Keratinocyte (primary cell): ENCODE measurements at regions not wholly inside any gene's neighbourhood (a gene's known extent, or its start where the extent isn't known, plus 50 kb on each side); places are given as distances from the start of the nearest gene placed in this dataset.

Source experiments
- DNase-seq: peaks from one replicate; pipeline ENCODE4 v3.0.0-alpha.2; 2011; ENCODE audit warnings: low read depth, missing footprints, low spot score
- FAIRE-seq: peaks from 2 replicates; lab custom pipeline; 2011; peaks lifted over from hg19 to GRCh38; lab: Jason Lieb, UNC
- H2AFZ ChIP-seq: 2 replicates; pipeline ENCODE4 v1.6.0; 2012; ENCODE audit warnings: low read length, control low read depth, inconsistent platforms; ENCODE audit not compliant: control insufficient read depth
- H3K27ac ChIP-seq: 2 replicates; pipeline ENCODE4 v1.5.1; 2011; ENCODE audit warnings: low read length; ENCODE audit not compliant: control insufficient read depth, insufficient read depth
- H3K27me3 ChIP-seq: 3 replicates; pipeline ENCODE4 v1.6.0; 2011; ENCODE audit warnings: low read length; ENCODE audit not compliant: control insufficient read depth, insufficient read depth; ENCODE audit errors: extremely low read depth
- H3K36me3 ChIP-seq, 2 experiments: 2 replicates in 1 of 2; 3 replicates in 1 of 2; pipeline ENCODE4 v1.5.1; 2011; ENCODE audit warnings: low read length in 2 of 2, mild to moderate bottlenecking in 1 of 2; ENCODE audit not compliant: control insufficient read depth in 2 of 2, insufficient read depth in 2 of 2; ENCODE audit errors: extremely low read depth in 1 of 2
- H3K4me1 ChIP-seq: 3 replicates; pipeline ENCODE4 v1.5.1; 2011; ENCODE audit warnings: low read length; ENCODE audit not compliant: control insufficient read depth, insufficient read depth; ENCODE audit errors: extremely low read depth
- H3K4me2 ChIP-seq: 3 replicates; pipeline ENCODE4 v1.6.0; 2011; ENCODE audit warnings: low read depth, low read length; ENCODE audit not compliant: control insufficient read depth, insufficient read depth; ENCODE audit errors: extremely low read depth
- H3K4me3 ChIP-seq, 3 experiments: fragments of 200-600 bp in 1 of 3; sonication (generic) in 1 of 3; 2 replicates in 2 of 3; 3 replicates in 1 of 3; pipeline ENCODE4 v1.5.1; 2011 to 2016; ENCODE audit warnings: low read length in 3 of 3, mild to moderate bottlenecking in 3 of 3, control low read depth in 2 of 3, inconsistent platforms in 1 of 3, low read depth in 1 of 3, mixed read lengths in 1 of 3, mixed run types in 1 of 3, moderate library complexity in 1 of 3; ENCODE audit not compliant: control insufficient read depth in 2 of 3, insufficient read depth in 2 of 3; ENCODE audit errors: extremely low read depth in 1 of 3
- H3K79me2 ChIP-seq: 2 replicates; pipeline ENCODE4 v1.6.0; 2012; ENCODE audit warnings: low read length; ENCODE audit not compliant: control insufficient read depth, insufficient read depth
- H3K9ac ChIP-seq: 3 replicates; pipeline ENCODE4 v1.6.0; 2011; ENCODE audit warnings: low read length; ENCODE audit not compliant: control insufficient read depth, insufficient read depth; ENCODE audit errors: extremely low read depth
- H3K9me1 ChIP-seq: 3 replicates; pipeline ENCODE4 v1.6.0; 2011; ENCODE audit warnings: low read length; ENCODE audit not compliant: control insufficient read depth, insufficient read depth; ENCODE audit errors: extremely low read depth
- H3K9me3 ChIP-seq: 2 replicates; pipeline ENCODE4 v1.5.1; 2012; ENCODE audit warnings: low read depth, low read length; ENCODE audit not compliant: control insufficient read depth
- H4K20me1 ChIP-seq: 3 replicates; pipeline ENCODE4 v1.6.0; 2011; ENCODE audit warnings: low read length; ENCODE audit not compliant: control insufficient read depth, insufficient read depth; ENCODE audit errors: extremely low read depth
- EZH2 ChIP-seq: IDR thresholded peaks from one replicate; pipeline ENCODE4 v1.6.1; 2012; ENCODE audit warnings: inconsistent platforms, mild to moderate bottlenecking, low read length, moderate library complexity
- dilution Hi-C: fragments of 300-500 bp; cut with MboI; formaldehyde crosslinking; loops from one replicate; pipeline ENCODE4 v1.7.0; 2020; ENCODE audit warnings: low sequenced_read_pairs; ENCODE audit not compliant: extremely low pct_ligation_motif_present
- TF ChIP-seq, protein P1 (sequence below), 3 experiments: IDR thresholded peaks in 1 of 3; conservative IDR thresholded peaks in 1 of 3; optimal IDR thresholded peaks in 1 of 3; 2 replicates in 2 of 3; 3 replicates in 1 of 3; pipeline versions ENCODE3 to v1.5.1; 2011; ENCODE audit warnings: low read length in 3 of 3, mild to moderate bottlenecking in 3 of 3, moderate library complexity in 2 of 3, control low read depth in 1 of 3, inconsistent platforms in 1 of 3; ENCODE audit not compliant: insufficient read depth in 2 of 3; ENCODE audit errors: extremely low read depth in 1 of 3

GRCh38 chr4:161238033-161238432, 925.8 kb downstream of the FSTL5 start:
- H3K36me3 ChIP-seq, result no peaks in the 10 kb centered on the region
- FAIRE-seq, result no peak
- dilution Hi-C loops, result no loop called here
- H3K4me2 ChIP-seq, result no peak overlapping the region
- H3K4me3 ChIP-seq, result no peak overlapping the region
- DNase-seq, result no peak
- no peaks in the 10 kb centered on the region for H3K9me1 ChIP-seq
- no peaks in the 10 kb centered on the region for H3K4me1 ChIP-seq
- H3K9ac ChIP-seq, result no peak overlapping the region
- no peaks in the 10 kb centered on the region for H3K9me3 ChIP-seq
- H4K20me1 ChIP-seq, result no peaks in the 10 kb centered on the region
- TF ChIP-seq, protein P1, sequence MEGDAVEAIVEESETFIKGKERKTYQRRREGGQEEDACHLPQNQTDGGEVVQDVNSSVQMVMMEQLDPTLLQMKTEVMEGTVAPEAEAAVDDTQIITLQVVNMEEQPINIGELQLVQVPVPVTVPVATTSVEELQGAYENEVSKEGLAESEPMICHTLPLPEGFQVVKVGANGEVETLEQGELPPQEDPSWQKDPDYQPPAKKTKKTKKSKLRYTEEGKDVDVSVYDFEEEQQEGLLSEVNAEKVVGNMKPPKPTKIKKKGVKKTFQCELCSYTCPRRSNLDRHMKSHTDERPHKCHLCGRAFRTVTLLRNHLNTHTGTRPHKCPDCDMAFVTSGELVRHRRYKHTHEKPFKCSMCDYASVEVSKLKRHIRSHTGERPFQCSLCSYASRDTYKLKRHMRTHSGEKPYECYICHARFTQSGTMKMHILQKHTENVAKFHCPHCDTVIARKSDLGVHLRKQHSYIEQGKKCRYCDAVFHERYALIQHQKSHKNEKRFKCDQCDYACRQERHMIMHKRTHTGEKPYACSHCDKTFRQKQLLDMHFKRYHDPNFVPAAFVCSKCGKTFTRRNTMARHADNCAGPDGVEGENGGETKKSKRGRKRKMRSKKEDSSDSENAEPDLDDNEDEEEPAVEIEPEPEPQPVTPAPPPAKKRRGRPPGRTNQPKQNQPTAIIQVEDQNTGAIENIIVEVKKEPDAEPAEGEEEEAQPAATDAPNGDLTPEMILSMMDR (optimal IDR thresholded peaks at IDR 0.05 in 1 of 3, IDR thresholded peaks at IDR 0.05 in 1 of 3, conservative IDR thresholded peaks at IDR 0.05 in 1 of 3; ENCODE audit: extremely low read depth in 1 of 3, insufficient read depth in 2 of 3, low read length in 3 of 3), result no peak
- TF ChIP-seq EZH2, result no peak
- no peaks in the 10 kb centered on the region for H3K79me2 ChIP-seq
- no peak overlapping the region for H2AFZ ChIP-seq
- no peak overlapping the region for H3K27ac ChIP-seq
- no peaks in the 10 kb centered on the region for H3K27me3 ChIP-seq

- no peaks in the 10 kb centered on the region for H3K9me1 ChIP-seq
- H4K20me1 ChIP-seq, result no peaks in the 10 kb centered on the region
- no peak overlapping the region for H3K9ac ChIP-seq
- no peak overlapping the region for H2AFZ ChIP-seq
- dilution Hi-C loops, result no loop called here
- H3K4me3 ChIP-seq, result no peak overlapping the region
- H3K4me2 ChIP-seq, result no peak overlapping the region
- TF ChIP-seq EZH2, result no peak
- H3K36me3 ChIP-seq, result no peaks in the 10 kb centered on the region
- no peaks in the 10 kb centered on the region for H3K27me3 ChIP-seq
- no peaks in the 10 kb centered on the region for H3K4me1 ChIP-seq
- no peak for DNase-seq
- no peaks in the 10 kb centered on the region for H3K9me3 ChIP-seq
- no peak for FAIRE-seq
- no peaks in the 10 kb centered on the region for H3K79me2 ChIP-seq
- H3K27ac ChIP-seq, result no peak overlapping the region
Measured at GRCh38 chr4:161237495-161237894, 926.3 kb downstream of the FSTL5 start.

GRCh38 chr4:161225327-161225726, 938.5 kb downstream of the FSTL5 start:
- no peak overlapping the region for H3K4me3 ChIP-seq
- DNase-seq, result no peak
- no peaks in the 10 kb centered on the region for H3K9me3 ChIP-seq
- TF ChIP-seq, protein P1 (optimal IDR thresholded peaks at IDR 0.05 in 1 of 3, IDR thresholded peaks at IDR 0.05 in 1 of 3, conservative IDR thresholded peaks at IDR 0.05 in 1 of 3; ENCODE audit: extremely low read depth in 1 of 3, insufficient read depth in 2 of 3, low read length in 3 of 3), result no peak
- no peak for TF ChIP-seq EZH2
- H3K9ac ChIP-seq, result no peak overlapping the region
- no peaks in the 10 kb centered on the region for H3K27me3 ChIP-seq
- FAIRE-seq, result no peak
- dilution Hi-C loops, result no loop called here
- no peak overlapping the region for H3K4me2 ChIP-seq
- no peaks in the 10 kb centered on the region for H3K9me1 ChIP-seq
- H2AFZ ChIP-seq, result no peak overlapping the region
- H3K27ac ChIP-seq, result no peak overlapping the region
- H3K79me2 ChIP-seq, result no peaks in the 10 kb centered on the region
- H3K36me3 ChIP-seq, result no peaks in the 10 kb centered on the region
- no peaks in the 10 kb centered on the region for H4K20me1 ChIP-seq
- no peaks in the 10 kb centered on the region for H3K4me1 ChIP-seq
